ENCODE measurements at regions not wholly inside any gene's neighbourhood (a gene's known extent, or its start where the extent isn't known, plus 50 kb on each side); places are given as distances from the start of the nearest gene placed in this dataset.

GRCh38 chr1:47596328-47596727 lies 158.5 kb downstream of the FOXD2 start:
- POLR2A ChIA-PET = no interaction called here
- ATAC-seq (no peak), DNase-seq (ENCODE audit: low spot score) (no peak)
- Mint-ChIP-seq H3K4me3 (no peak overlapping the region), H3K36me3 (peaks cover 19% of the 10 kb centered on the region), H3K9me3 (peaks cover 22% of the 10 kb centered on the region), H3K27ac (no peak overlapping the region), H3K27me3 (ENCODE audit: low read depth) (peaks cover 12% of the 10 kb centered on the region), H3K4me1 (peaks cover 6% of the 10 kb centered on the region)
- CTCF ChIA-PET = no interaction called here
- TF ChIP-seq ARID4B (CRISPR knock-in tag; IDR thresholded peaks at IDR 0.05; ENCODE audit: borderline replicate concordance) (no peak), PREB (CRISPR knock-in tag; IDR thresholded peaks at IDR 0.05; ENCODE audit: borderline replicate concordance) (no peak), ZNF396 (CRISPR knock-in tag; IDR thresholded peaks at IDR 0.05; ENCODE audit: borderline replicate concordance) (no peak), FOXK1 (CRISPR knock-in tag; IDR thresholded peaks at IDR 0.05) (no peak), CBFB (CRISPR knock-in tag; IDR thresholded peaks at IDR 0.05; ENCODE audit: low read depth) (no peak), ATF6 (CRISPR knock-in tag; IDR thresholded peaks at IDR 0.05) (no peak), NR2C2 (CRISPR knock-in tag; IDR thresholded peaks at IDR 0.05) (no peak), ZNF219 (CRISPR knock-in tag; IDR thresholded peaks at IDR 0.05; ENCODE audit: borderline replicate concordance) (no peak), IRF1 (CRISPR knock-in tag; IDR thresholded peaks at IDR 0.05) (no peak), MXD4 (CRISPR knock-in tag; IDR thresholded peaks at IDR 0.05; ENCODE audit: borderline replicate concordance) (no peak), ZNF317 (CRISPR knock-in tag; IDR thresholded peaks at IDR 0.05; ENCODE audit: borderline replicate concordance, low read depth) (no peak)
- TF ChIP-seq, protein P1, sequence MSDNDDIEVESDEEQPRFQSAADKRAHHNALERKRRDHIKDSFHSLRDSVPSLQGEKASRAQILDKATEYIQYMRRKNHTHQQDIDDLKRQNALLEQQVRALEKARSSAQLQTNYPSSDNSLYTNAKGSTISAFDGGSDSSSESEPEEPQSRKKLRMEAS (CRISPR knock-in tag; IDR thresholded peaks at IDR 0.05) = no peak
- TF ChIP-seq, protein P2, sequence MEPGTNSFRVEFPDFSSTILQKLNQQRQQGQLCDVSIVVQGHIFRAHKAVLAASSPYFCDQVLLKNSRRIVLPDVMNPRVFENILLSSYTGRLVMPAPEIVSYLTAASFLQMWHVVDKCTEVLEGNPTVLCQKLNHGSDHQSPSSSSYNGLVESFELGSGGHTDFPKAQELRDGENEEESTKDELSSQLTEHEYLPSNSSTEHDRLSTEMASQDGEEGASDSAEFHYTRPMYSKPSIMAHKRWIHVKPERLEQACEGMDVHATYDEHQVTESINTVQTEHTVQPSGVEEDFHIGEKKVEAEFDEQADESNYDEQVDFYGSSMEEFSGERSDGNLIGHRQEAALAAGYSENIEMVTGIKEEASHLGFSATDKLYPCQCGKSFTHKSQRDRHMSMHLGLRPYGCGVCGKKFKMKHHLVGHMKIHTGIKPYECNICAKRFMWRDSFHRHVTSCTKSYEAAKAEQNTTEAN (CRISPR knock-in tag; IDR thresholded peaks at IDR 0.05) = no peak
- TF ChIP-seq, protein P3, sequence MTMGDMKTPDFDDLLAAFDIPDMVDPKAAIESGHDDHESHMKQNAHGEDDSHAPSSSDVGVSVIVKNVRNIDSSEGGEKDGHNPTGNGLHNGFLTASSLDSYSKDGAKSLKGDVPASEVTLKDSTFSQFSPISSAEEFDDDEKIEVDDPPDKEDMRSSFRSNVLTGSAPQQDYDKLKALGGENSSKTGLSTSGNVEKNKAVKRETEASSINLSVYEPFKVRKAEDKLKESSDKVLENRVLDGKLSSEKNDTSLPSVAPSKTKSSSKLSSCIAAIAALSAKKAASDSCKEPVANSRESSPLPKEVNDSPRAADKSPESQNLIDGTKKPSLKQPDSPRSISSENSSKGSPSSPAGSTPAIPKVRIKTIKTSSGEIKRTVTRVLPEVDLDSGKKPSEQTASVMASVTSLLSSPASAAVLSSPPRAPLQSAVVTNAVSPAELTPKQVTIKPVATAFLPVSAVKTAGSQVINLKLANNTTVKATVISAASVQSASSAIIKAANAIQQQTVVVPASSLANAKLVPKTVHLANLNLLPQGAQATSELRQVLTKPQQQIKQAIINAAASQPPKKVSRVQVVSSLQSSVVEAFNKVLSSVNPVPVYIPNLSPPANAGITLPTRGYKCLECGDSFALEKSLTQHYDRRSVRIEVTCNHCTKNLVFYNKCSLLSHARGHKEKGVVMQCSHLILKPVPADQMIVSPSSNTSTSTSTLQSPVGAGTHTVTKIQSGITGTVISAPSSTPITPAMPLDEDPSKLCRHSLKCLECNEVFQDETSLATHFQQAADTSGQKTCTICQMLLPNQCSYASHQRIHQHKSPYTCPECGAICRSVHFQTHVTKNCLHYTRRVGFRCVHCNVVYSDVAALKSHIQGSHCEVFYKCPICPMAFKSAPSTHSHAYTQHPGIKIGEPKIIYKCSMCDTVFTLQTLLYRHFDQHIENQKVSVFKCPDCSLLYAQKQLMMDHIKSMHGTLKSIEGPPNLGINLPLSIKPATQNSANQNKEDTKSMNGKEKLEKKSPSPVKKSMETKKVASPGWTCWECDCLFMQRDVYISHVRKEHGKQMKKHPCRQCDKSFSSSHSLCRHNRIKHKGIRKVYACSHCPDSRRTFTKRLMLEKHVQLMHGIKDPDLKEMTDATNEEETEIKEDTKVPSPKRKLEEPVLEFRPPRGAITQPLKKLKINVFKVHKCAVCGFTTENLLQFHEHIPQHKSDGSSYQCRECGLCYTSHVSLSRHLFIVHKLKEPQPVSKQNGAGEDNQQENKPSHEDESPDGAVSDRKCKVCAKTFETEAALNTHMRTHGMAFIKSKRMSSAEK (CRISPR knock-in tag; IDR thresholded peaks at IDR 0.05; ENCODE audit: borderline replicate concordance) = no peak
- TF ChIP-seq, protein P4, sequence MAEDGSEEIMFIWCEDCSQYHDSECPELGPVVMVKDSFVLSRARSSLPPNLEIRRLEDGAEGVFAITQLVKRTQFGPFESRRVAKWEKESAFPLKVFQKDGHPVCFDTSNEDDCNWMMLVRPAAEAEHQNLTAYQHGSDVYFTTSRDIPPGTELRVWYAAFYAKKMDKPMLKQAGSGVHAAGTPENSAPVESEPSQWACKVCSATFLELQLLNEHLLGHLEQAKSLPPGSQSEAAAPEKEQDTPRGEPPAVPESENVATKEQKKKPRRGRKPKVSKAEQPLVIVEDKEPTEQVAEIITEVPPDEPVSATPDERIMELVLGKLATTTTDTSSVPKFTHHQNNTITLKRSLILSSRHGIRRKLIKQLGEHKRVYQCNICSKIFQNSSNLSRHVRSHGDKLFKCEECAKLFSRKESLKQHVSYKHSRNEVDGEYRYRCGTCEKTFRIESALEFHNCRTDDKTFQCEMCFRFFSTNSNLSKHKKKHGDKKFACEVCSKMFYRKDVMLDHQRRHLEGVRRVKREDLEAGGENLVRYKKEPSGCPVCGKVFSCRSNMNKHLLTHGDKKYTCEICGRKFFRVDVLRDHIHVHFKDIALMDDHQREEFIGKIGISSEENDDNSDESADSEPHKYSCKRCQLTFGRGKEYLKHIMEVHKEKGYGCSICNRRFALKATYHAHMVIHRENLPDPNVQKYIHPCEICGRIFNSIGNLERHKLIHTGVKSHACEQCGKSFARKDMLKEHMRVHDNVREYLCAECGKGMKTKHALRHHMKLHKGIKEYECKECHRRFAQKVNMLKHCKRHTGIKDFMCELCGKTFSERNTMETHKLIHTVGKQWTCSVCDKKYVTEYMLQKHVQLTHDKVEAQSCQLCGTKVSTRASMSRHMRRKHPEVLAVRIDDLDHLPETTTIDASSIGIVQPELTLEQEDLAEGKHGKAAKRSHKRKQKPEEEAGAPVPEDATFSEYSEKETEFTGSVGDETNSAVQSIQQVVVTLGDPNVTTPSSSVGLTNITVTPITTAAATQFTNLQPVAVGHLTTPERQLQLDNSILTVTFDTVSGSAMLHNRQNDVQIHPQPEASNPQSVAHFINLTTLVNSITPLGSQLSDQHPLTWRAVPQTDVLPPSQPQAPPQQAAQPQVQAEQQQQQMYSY (CRISPR knock-in tag; IDR thresholded peaks at IDR 0.05) = no peak
- TF ChIP-seq, protein P5, sequence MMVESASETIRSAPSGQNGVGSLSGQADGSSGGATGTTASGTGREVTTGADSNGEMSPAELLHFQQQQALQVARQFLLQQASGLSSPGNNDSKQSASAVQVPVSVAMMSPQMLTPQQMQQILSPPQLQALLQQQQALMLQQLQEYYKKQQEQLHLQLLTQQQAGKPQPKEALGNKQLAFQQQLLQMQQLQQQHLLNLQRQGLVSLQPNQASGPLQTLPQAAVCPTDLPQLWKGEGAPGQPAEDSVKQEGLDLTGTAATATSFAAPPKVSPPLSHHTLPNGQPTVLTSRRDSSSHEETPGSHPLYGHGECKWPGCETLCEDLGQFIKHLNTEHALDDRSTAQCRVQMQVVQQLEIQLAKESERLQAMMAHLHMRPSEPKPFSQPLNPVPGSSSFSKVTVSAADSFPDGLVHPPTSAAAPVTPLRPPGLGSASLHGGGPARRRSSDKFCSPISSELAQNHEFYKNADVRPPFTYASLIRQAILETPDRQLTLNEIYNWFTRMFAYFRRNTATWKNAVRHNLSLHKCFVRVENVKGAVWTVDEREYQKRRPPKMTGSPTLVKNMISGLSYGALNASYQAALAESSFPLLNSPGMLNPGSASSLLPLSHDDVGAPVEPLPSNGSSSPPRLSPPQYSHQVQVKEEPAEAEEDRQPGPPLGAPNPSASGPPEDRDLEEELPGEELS (CRISPR knock-in tag; IDR thresholded peaks at IDR 0.05) = no peak

All from WTC11 (cell line).